AG08396 (cell line): ENCODE measurements at regions not wholly inside any gene's neighbourhood (a gene's known extent, or its start where the extent isn't known, plus 50 kb on each side); places are given as distances from the start of the nearest gene placed in this dataset.
A peak's percentile ranks its signal among the peaks of the same experiment; 100 is the strongest.
"Not testable (repeated sequence)": the region's sequence is repeated elsewhere in the genome, so short reads cannot be mapped to it uniquely, and the experiment has no call there.

Experiments used
- DNase-seq: peaks from one replicate; pipeline ENCODE4 v3.0.0; 2012; ENCODE audit warnings: low spot score, mixed read lengths

- no peak for DNase-seq
These were observed 631.1 kb upstream of the CPEB2 start for GRCh38 chr4:14371131-14371530.

- peak; percentile 12 for DNase-seq
These were observed 626.5 kb upstream of the CPEB2 start for GRCh38 chr4:14375816-14376215.

GRCh38 chr4:14379183-14379582 is 623.1 kb upstream of the CPEB2 start:
- no peak for DNase-seq

- DNase-seq, result no peak
These were observed 618.6 kb upstream of the CPEB2 start for GRCh38 chr4:14383652-14384051.

GRCh38 chr4:14384824-14385223 is 617.5 kb upstream of the CPEB2 start:
- DNase-seq, result no peak

GRCh38 chr4:14386196-14386595 is 616.1 kb upstream of the CPEB2 start:
- DNase-seq, result no peak

- no peak for DNase-seq
These were observed 614.6 kb upstream of the CPEB2 start for GRCh38 chr4:14387647-14388046.

GRCh38 chr4:14392378-14392777 is 609.9 kb upstream of the CPEB2 start:
- DNase-seq, result no peak

- no peak for DNase-seq
These were observed 606.1 kb upstream of the CPEB2 start for GRCh38 chr4:14396183-14396582.

GRCh38 chr4:14399848-14400247 is 602.4 kb upstream of the CPEB2 start:
- no peak for DNase-seq

- no peak for DNase-seq
These were observed 602.0 kb upstream of the CPEB2 start for GRCh38 chr4:14400307-14400706.

- no peak for DNase-seq
These were observed 599.1 kb upstream of the CPEB2 start for GRCh38 chr4:14403132-14403531.

GRCh38 chr4:14404730-14405129 is 597.6 kb upstream of the CPEB2 start:
- peak; percentile 4 for DNase-seq

- DNase-seq, result no peak
These were observed 591.8 kb upstream of the CPEB2 start for GRCh38 chr4:14410516-14410915.

- DNase-seq, result no peak
These were observed 587.1 kb upstream of the CPEB2 start for GRCh38 chr4:14415146-14415545.

GRCh38 chr4:14419516-14419915 is 582.8 kb upstream of the CPEB2 start:
- no peak for DNase-seq

GRCh38 chr4:14426297-14426696 is 576.0 kb upstream of the CPEB2 start:
- not testable (repeated sequence) for DNase-seq

- DNase-seq, result no peak
These were observed 574.2 kb upstream of the CPEB2 start for GRCh38 chr4:14428125-14428524.

- DNase-seq, result no peak
These were observed 570.8 kb upstream of the CPEB2 start for GRCh38 chr4:14431155-14432134.

- no peak for DNase-seq
These were observed 567.8 kb upstream of the CPEB2 start for GRCh38 chr4:14434483-14434882.

- DNase-seq, result no peak
These were observed 567.4 kb upstream of the CPEB2 start for GRCh38 chr4:14434916-14435315.

- no peak for DNase-seq
These were observed 560.7 kb upstream of the CPEB2 start for GRCh38 chr4:14441561-14441960.

- DNase-seq, result no peak
These were observed 556.4 kb upstream of the CPEB2 start for GRCh38 chr4:14445882-14446281.

GRCh38 chr4:14446311-14446710 is 556.0 kb upstream of the CPEB2 start:
- DNase-seq, result peak; percentile 8
